ENCODE measurements at regions not wholly inside any gene's neighbourhood (a gene's known extent, or its start where the extent isn't known, plus 50 kb on each side); places are given as distances from the start of the nearest gene placed in this dataset.
"Not testable (repeated sequence)": the region's sequence is repeated elsewhere in the genome, so short reads cannot be mapped to it uniquely, and the experiment has no call there.

- H3K14ac ChIP-seq (ENCODE audit: insufficient read length); H3K4ac ChIP-seq (replicated peaks; ENCODE audit: insufficient read length, low read depth, low read length); CTCF ChIA-PET (ENCODE audit: partially characterized antibody); H3K23ac ChIP-seq (ENCODE audit: insufficient read length); H3K4me3 ChIP-seq (ENCODE audit: extremely low read depth in 1 of 4, insufficient read depth in 2 of 4, low read depth in 3 of 4, low read length in 4 of 4); POLR2A ChIA-PET (ENCODE audit: partially characterized antibody); H2BK20ac ChIP-seq (ENCODE audit: low read length); H3K9me3 ChIP-seq (ENCODE audit: insufficient read depth in 2 of 2, low read depth in 1 of 2, low read length in 1 of 2); H3K4me1 ChIP-seq (replicated peaks in 1 of 4; ENCODE audit: control insufficient read depth in 3 of 4, insufficient read depth in 4 of 4, low read length in 3 of 4); H3K23me2 ChIP-seq (ENCODE audit: low read depth, low read length); H3K79me1 ChIP-seq (ENCODE audit: low read depth, low read length); H2BK120ac ChIP-seq (replicated peaks; ENCODE audit: low read depth, low read length); H3K18ac ChIP-seq (ENCODE audit: extremely low read depth, low read length); H2BK12ac ChIP-seq (ENCODE audit: low read depth, low read length); H3K27ac ChIP-seq (ENCODE audit: low read depth, low read length); H3K4me2 ChIP-seq (ENCODE audit: insufficient read depth in 1 of 2, low read depth in 2 of 2, low read length in 2 of 2); H3K27me3 ChIP-seq (replicated peaks in 1 of 4; ENCODE audit: control insufficient read depth in 3 of 4, extremely low read depth in 1 of 4, insufficient read depth in 3 of 4, low read length in 3 of 4); H2AFZ ChIP-seq (ENCODE audit: low read length); H2BK15ac ChIP-seq (ENCODE audit: low read length); H4K20me1 ChIP-seq (replicated peaks in 1 of 2; ENCODE audit: control insufficient read depth in 1 of 2, insufficient read depth in 2 of 2, low read length in 2 of 2); DNase-seq (ENCODE audit: low read depth in 1 of 2, low spot score in 2 of 2); H4K5ac ChIP-seq (ENCODE audit: insufficient read length, low read depth, low read length); H4K8ac ChIP-seq (ENCODE audit: extremely low read depth, insufficient read depth, low read length); H2AK5ac ChIP-seq (ENCODE audit: low read depth, low read length); H3K79me2 ChIP-seq (ENCODE audit: control insufficient read depth in 1 of 2, insufficient read depth in 2 of 2, low read length in 2 of 2); H3K9ac ChIP-seq (replicated peaks in 1 of 4; ENCODE audit: extremely low read depth in 1 of 4, low read depth in 3 of 4, low read length in 3 of 4); H3K36me3 ChIP-seq (ENCODE audit: control insufficient read depth in 2 of 4, insufficient read depth in 4 of 4, low read length in 3 of 4); H4K91ac ChIP-seq (replicated peaks; ENCODE audit: insufficient read length, low read length); H2BK5ac ChIP-seq (ENCODE audit: low read depth, low read length); H3K56ac ChIP-seq (replicated peaks; ENCODE audit: insufficient read length, low read depth, low read length); FAIRE-seq: not testable (repeated sequence)
- WGBS, 2 experiments (ENCODE audit: extremely low coverage in 1 of 2, insufficient coverage in 1 of 2, insufficient read length in 1 of 2, insufficient replicate concordance in 2 of 2, low coverage in 1 of 2, low lambda C conversion rate in 2 of 2, missing lambda C conversion rate in 1 of 2) = 77% methylated on average over 13 of the region's 24 CpGs; no CpG with 5 or more reads in 1 of the 2 experiments
Measured at GRCh38 chr1:149700220-149700619, 82.3 kb upstream of the FCGR1A start.

DNA sequence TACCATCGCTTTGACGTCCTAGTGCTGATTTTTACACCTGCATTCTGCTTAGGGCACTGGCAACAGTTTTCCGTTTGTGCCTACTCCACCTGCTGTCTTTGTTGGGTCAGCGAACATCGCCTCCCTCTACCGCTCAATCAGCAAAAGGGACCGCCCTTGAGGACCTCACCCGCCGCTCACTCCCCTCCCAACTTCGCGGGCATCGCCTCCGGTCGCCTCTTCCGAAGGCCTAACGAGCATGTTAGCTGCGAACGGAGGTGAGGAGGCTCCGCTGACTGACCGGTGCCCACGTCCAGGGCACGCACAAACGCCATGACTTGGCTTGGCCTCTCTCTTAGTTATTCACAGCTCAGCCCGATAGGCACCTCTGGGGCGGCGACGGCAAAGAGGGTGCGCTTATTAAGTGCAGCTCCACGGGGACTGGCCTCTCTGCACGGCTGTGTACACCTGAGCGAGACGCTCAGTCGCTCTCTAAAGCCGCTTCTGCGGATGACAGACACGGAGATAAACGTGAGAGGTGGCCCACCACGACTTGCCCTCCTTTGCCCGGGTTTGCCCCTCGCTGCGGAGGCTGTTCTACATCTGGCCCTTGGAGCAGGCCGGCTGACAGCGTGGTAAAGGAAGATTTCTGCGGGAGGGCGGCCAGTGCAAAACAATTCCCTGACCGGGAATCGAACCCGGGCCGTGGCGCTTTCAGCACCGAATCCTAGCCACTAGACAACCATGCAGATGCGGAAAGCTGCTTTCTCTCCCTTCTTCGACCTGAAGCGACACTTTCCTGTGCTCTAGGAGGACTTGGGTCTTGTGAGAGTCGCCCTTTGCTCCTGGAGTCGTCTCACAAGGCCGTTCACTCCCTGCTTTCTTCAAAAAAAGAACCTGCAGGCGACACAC lies 81.6 kb upstream of the FCGR1A start:
- not testable (repeated sequence) for H3K9ac ChIP-seq (replicated peaks in 1 of 4; ENCODE audit: extremely low read depth in 1 of 4, low read depth in 3 of 4, low read length in 3 of 4); FAIRE-seq

More for the DNA sequence above, 81.6 kb upstream of the FCGR1A start:
- H3K4ac ChIP-seq (replicated peaks; ENCODE audit: insufficient read length, low read depth, low read length); H3K56ac ChIP-seq (replicated peaks; ENCODE audit: insufficient read length, low read depth, low read length); H3K14ac ChIP-seq (ENCODE audit: insufficient read length); H3K18ac ChIP-seq (ENCODE audit: extremely low read depth, low read length); H3K27me3 ChIP-seq (replicated peaks in 1 of 4; ENCODE audit: control insufficient read depth in 3 of 4, extremely low read depth in 1 of 4, insufficient read depth in 3 of 4, low read length in 3 of 4); H2BK120ac ChIP-seq (replicated peaks; ENCODE audit: low read depth, low read length); H2BK20ac ChIP-seq (ENCODE audit: low read length); H4K20me1 ChIP-seq (replicated peaks in 1 of 2; ENCODE audit: control insufficient read depth in 1 of 2, insufficient read depth in 2 of 2, low read length in 2 of 2); CTCF ChIA-PET (ENCODE audit: partially characterized antibody); H3K23me2 ChIP-seq (ENCODE audit: low read depth, low read length); H3K27ac ChIP-seq (ENCODE audit: low read depth, low read length); H4K91ac ChIP-seq (replicated peaks; ENCODE audit: insufficient read length, low read length); H4K8ac ChIP-seq (ENCODE audit: extremely low read depth, insufficient read depth, low read length); H3K9me3 ChIP-seq (ENCODE audit: insufficient read depth in 2 of 2, low read depth in 1 of 2, low read length in 1 of 2); POLR2A ChIA-PET (ENCODE audit: partially characterized antibody); H2BK5ac ChIP-seq (ENCODE audit: low read depth, low read length); H3K79me2 ChIP-seq (ENCODE audit: control insufficient read depth in 1 of 2, insufficient read depth in 2 of 2, low read length in 2 of 2); H2BK12ac ChIP-seq (ENCODE audit: low read depth, low read length); H3K79me1 ChIP-seq (ENCODE audit: low read depth, low read length); H2BK15ac ChIP-seq (ENCODE audit: low read length); H3K4me2 ChIP-seq (ENCODE audit: insufficient read depth in 1 of 2, low read depth in 2 of 2, low read length in 2 of 2); H3K23ac ChIP-seq (ENCODE audit: insufficient read length); H3K36me3 ChIP-seq (ENCODE audit: control insufficient read depth in 2 of 4, insufficient read depth in 4 of 4, low read length in 3 of 4); H2AK5ac ChIP-seq (ENCODE audit: low read depth, low read length); H3K4me3 ChIP-seq (ENCODE audit: extremely low read depth in 1 of 4, insufficient read depth in 2 of 4, low read depth in 3 of 4, low read length in 4 of 4); DNase-seq (ENCODE audit: low read depth in 1 of 2, low spot score in 2 of 2); H3K4me1 ChIP-seq (replicated peaks in 1 of 4; ENCODE audit: control insufficient read depth in 3 of 4, insufficient read depth in 4 of 4, low read length in 3 of 4); H4K5ac ChIP-seq (ENCODE audit: insufficient read length, low read depth, low read length); H2AFZ ChIP-seq (ENCODE audit: low read length): not testable (repeated sequence)
- no CpG with 5 or more reads among the region's 58 CpGs for WGBS, 2 experiments (ENCODE audit: extremely low coverage in 1 of 2, insufficient coverage in 1 of 2, insufficient read length in 1 of 2, insufficient replicate concordance in 2 of 2, low coverage in 1 of 2, low lambda C conversion rate in 2 of 2, missing lambda C conversion rate in 1 of 2)
